Endothelial cell of umbilical vein (primary cell): ENCODE measurements at regions not wholly inside any gene's neighbourhood (a gene's known extent, or its start where the extent isn't known, plus 50 kb on each side); places are given as distances from the start of the nearest gene placed in this dataset.

Source experiments
- BruUV-seq: library from RNA; stranded (reverse); fragments of 400-500 nt; replicated peaks from 2 replicates; lab custom pipeline; 2021; lab: Mats Ljungman, UMichigan
- CTCF ChIA-PET: fragments of 300-600, 350-600 bp; sonication (Branson Sonifier 250); formaldehyde crosslinking; loops from one replicate; lab custom pipeline; 2021; ENCODE audit warnings: antibody characterized with exemption, inconsistent platforms; lab: Charles Lee
- POLR2A ChIA-PET: fragments of 300-600, 350-600 bp; sonication (Branson Sonifier 250); formaldehyde crosslinking; loops from one replicate; lab custom pipeline; 2021; ENCODE audit warnings: antibody characterized with exemption, inconsistent platforms; lab: Charles Lee
- DNase-seq: peaks from one replicate; pipeline ENCODE4 v3.0.0-alpha.2; 2011; ENCODE audit warnings: low read depth, low spot score
- FAIRE-seq: peaks from 2 replicates; lab custom pipeline; 2011; peaks lifted over from hg19 to GRCh38; lab: Jason Lieb, UNC
- H2AFZ ChIP-seq: 2 replicates; pipeline ENCODE4 v1.6.0; 2012; ENCODE audit warnings: low read depth, low read length, control low read depth, inconsistent platforms
- H3K27ac ChIP-seq: 2 replicates; pipeline ENCODE4 v1.5.1; 2011; ENCODE audit warnings: low read depth, mild to moderate bottlenecking, control low read depth, low read length, moderate library complexity; ENCODE audit not compliant: insufficient read depth
- H3K27me3 ChIP-seq, 2 experiments: 2 replicates each; pipeline versions ENCODE4 v1.6.0 to v1.6.1; 2011; ENCODE audit warnings: low read length in 2 of 2, mixed read lengths in 1 of 2; ENCODE audit not compliant: control insufficient read depth in 2 of 2, insufficient read depth in 2 of 2
- H3K36me3 ChIP-seq, 2 experiments: 2 replicates in 1 of 2; 3 replicates in 1 of 2; pipeline ENCODE4 v1.5.1; 2011; ENCODE audit warnings: low read length in 2 of 2, mild to moderate bottlenecking in 1 of 2, moderate library complexity in 1 of 2; ENCODE audit not compliant: control insufficient read depth in 2 of 2, insufficient read depth in 2 of 2; ENCODE audit errors: extremely low read depth in 1 of 2
- H3K4me1 ChIP-seq: 3 replicates; pipeline ENCODE4 v1.5.1; 2011; ENCODE audit warnings: mild to moderate bottlenecking, low read length; ENCODE audit not compliant: control insufficient read depth, insufficient read depth; ENCODE audit errors: extremely low read depth
- H3K4me2 ChIP-seq: 2 replicates; pipeline ENCODE4 v1.6.1; 2011; ENCODE audit warnings: low read length, control low read depth, mixed read lengths; ENCODE audit not compliant: insufficient read depth
- H3K4me3 ChIP-seq, 3 experiments: fragments of 200-600 bp in 1 of 3; sonication (generic), shearing (Covaris generic) in 1 of 3; replicated peaks in 1 of 3; 2 replicates each; pipeline ENCODE4 v1.5.1; 2011 to 2016; ENCODE audit warnings: control low read depth in 3 of 3, low read length in 3 of 3, mild to moderate bottlenecking in 2 of 3, inconsistent platforms in 1 of 3, low read depth in 1 of 3, moderate library complexity in 1 of 3; ENCODE audit not compliant: insufficient read depth in 1 of 3
- H3K79me2 ChIP-seq: 2 replicates; pipeline ENCODE4 v1.6.0; 2012; ENCODE audit warnings: low read length, inconsistent platforms; ENCODE audit not compliant: control insufficient read depth, insufficient read depth
- H3K9ac ChIP-seq: replicated peaks from 2 replicates; pipeline ENCODE3; 2011; ENCODE audit warnings: low read length, control low read depth; ENCODE audit not compliant: insufficient read depth; ENCODE audit errors: extremely low read depth
- H3K9me1 ChIP-seq: replicated peaks from 3 replicates; pipeline ENCODE4 v1.6.0; 2011; ENCODE audit warnings: mild to moderate bottlenecking, low read length; ENCODE audit not compliant: control insufficient read depth, insufficient read depth; ENCODE audit errors: extremely low read depth
- H3K9me3 ChIP-seq: replicated peaks from 2 replicates; pipeline ENCODE4 v1.5.1; 2012; ENCODE audit warnings: low read length, inconsistent platforms; ENCODE audit not compliant: control insufficient read depth, insufficient read depth
- H4K20me1 ChIP-seq: replicated peaks from 2 replicates; pipeline ENCODE3; 2011; ENCODE audit warnings: mild to moderate bottlenecking, low read length; ENCODE audit not compliant: control insufficient read depth, insufficient read depth; ENCODE audit errors: extremely low read depth
- CTCF ChIP-seq, 2 donors: IDR thresholded peaks; 1 replicate in 1 of 2; 2 replicates in 1 of 2; pipeline ENCODE4 v1.5.1; 2011; ENCODE audit warnings: low read length in 2 of 2, mild to moderate bottlenecking in 2 of 2, moderate library complexity in 2 of 2, control low read depth in 1 of 2, inconsistent platforms in 1 of 2, low read depth in 1 of 2; ENCODE audit not compliant: insufficient read depth in 1 of 2; ENCODE audit errors: extremely low read depth in 1 of 2
- EZH2 ChIP-seq: IDR thresholded peaks from 2 replicates; pipeline ENCODE4 v1.6.1; 2012; ENCODE audit warnings: borderline replicate concordance, low read depth, mild to moderate bottlenecking, moderate library complexity, low read length, inconsistent platforms; ENCODE audit not compliant: severe bottlenecking
- FOS ChIP-seq: IDR thresholded peaks from 2 replicates; pipeline ENCODE4 v1.6.1; 2011; ENCODE audit warnings: mild to moderate bottlenecking, low read length, moderate library complexity, borderline replicate concordance; ENCODE audit not compliant: insufficient read depth
- GATA2 ChIP-seq: IDR thresholded peaks from 2 replicates; pipeline ENCODE4 v1.7.0; 2011; ENCODE audit warnings: low read depth, mild to moderate bottlenecking, moderate library complexity, mixed read lengths, low read length; ENCODE audit not compliant: insufficient read length, insufficient read depth
- JUN ChIP-seq: IDR thresholded peaks from 2 replicates; pipeline ENCODE4 v1.6.1; 2011; ENCODE audit warnings: borderline replicate concordance, low read depth; ENCODE audit not compliant: insufficient read length, insufficient read depth
- MAX ChIP-seq: IDR thresholded peaks from 2 replicates; pipeline ENCODE4 v1.6.1; 2011; ENCODE audit not compliant: insufficient read depth, insufficient read length
- MYC ChIP-seq: IDR thresholded peaks from one replicate; pipeline ENCODE4 v1.6.1; 2011; ENCODE audit warnings: mild to moderate bottlenecking, low read depth, low read length
- POLR2A ChIP-seq: IDR thresholded peaks from 2 replicates; pipeline ENCODE4 v1.6.1; 2012; ENCODE audit warnings: low read depth, mild to moderate bottlenecking, control low read depth, low read length
- POLR2AphosphoS5 ChIP-seq: IDR thresholded peaks from 2 replicates; pipeline ENCODE4 v1.6.1; 2012; ENCODE audit warnings: low read depth, mild to moderate bottlenecking, control low read depth, low read length, moderate library complexity; ENCODE audit not compliant: insufficient read depth
- dilution Hi-C: fragments of 300-500 bp; cut with MboI; formaldehyde crosslinking; loops from one replicate; pipeline ENCODE4 v1.15.0; 2019; ENCODE audit warnings: low sequenced_read_pairs; ENCODE audit not compliant: extremely low pct_ligation_motif_present
- intact Hi-C: fragments of 100-400 bp; cut with micrococcal nuclease; formaldehyde crosslinking; loops from one replicate; pipeline ENCODE4 v1.10.0; 2022

GRCh38 chr9:86641970-86642369, 287.8 kb upstream of the TUT7 start:
- no peak for TF ChIP-seq FOS
- TF ChIP-seq EZH2 = no peak
- no peak for TF ChIP-seq CTCF (IDR thresholded peaks at IDR 0.05; ENCODE audit: extremely low read depth in 1 of 2, insufficient read depth in 1 of 2, low read depth in 1 of 2, low read length in 2 of 2)
- no peak for TF ChIP-seq MYC
- TF ChIP-seq MAX = no peak
- TF ChIP-seq POLR2AphosphoS5 = no peak
- TF ChIP-seq GATA2 = no peak
- TF ChIP-seq POLR2A = no peak
- no peak for TF ChIP-seq JUN
- H3K79me2 ChIP-seq = no peaks in the 10 kb centered on the region
- POLR2A ChIA-PET = no interaction called here
- no peak overlapping the region for H2AFZ ChIP-seq
- intact Hi-C loops = no loop called here
- dilution Hi-C loops = no loop called here
- CTCF ChIA-PET = no interaction called here
- no peak overlapping the region for H3K9ac ChIP-seq
- BruUV-seq = no TSS peak
- no peak overlapping the region for H3K4me2 ChIP-seq
- no peak overlapping the region for H3K27ac ChIP-seq
- no peaks in the 10 kb centered on the region for H4K20me1 ChIP-seq
- no peaks in the 10 kb centered on the region for H3K9me1 ChIP-seq
- H3K4me3 ChIP-seq = no peak overlapping the region
- no peaks in the 10 kb centered on the region for H3K9me3 ChIP-seq
- H3K27me3 ChIP-seq = no peaks in the 10 kb centered on the region
- FAIRE-seq (no peak), DNase-seq (no peak)
- H3K36me3 ChIP-seq = no peaks in the 10 kb centered on the region
- no peaks in the 10 kb centered on the region for H3K4me1 ChIP-seq
